Caco-2 (cell line): ENCODE measurements at regions not wholly inside any gene's neighbourhood (a gene's known extent, or its start where the extent isn't known, plus 50 kb on each side); places are given as distances from the start of the nearest gene placed in this dataset.

Experiments
- BruUV-seq: library from RNA; stranded (reverse); fragments of 400-500 nt; replicated peaks from 2 replicates; lab custom pipeline; 2021; lab: Mats Ljungman, UMichigan
- CTCF ChIA-PET: fragments of 300-600 bp; sonication (Branson Sonifier 250); formaldehyde crosslinking; loops from one replicate; lab custom pipeline; 2022; ENCODE audit warnings: antibody characterized with exemption; lab: Charles Lee
- POLR2A ChIA-PET: fragments of 300-600 bp; sonication (Branson Sonifier 250); formaldehyde crosslinking; loops from one replicate; lab custom pipeline; 2022; ENCODE audit warnings: antibody characterized with exemption; lab: Charles Lee
- DNase-seq, 2 experiments: peaks; one replicate each; pipeline versions ENCODE4 v3.0.0 to v3.0.0-alpha.2; 2020 to 2022
- H3K27me3 ChIP-seq: replicated peaks from 2 replicates; pipeline ENCODE4 v1.6.0; 2011; ENCODE audit warnings: low read length; ENCODE audit not compliant: control insufficient read depth, insufficient read depth
- H3K36me3 ChIP-seq: 2 replicates; pipeline ENCODE4 v1.5.1; 2011; ENCODE audit warnings: low read length; ENCODE audit not compliant: control insufficient read depth, insufficient read depth
- H3K4me1 ChIP-seq: fragments of 250-450 bp; sonication (Bioruptor Pico); 2 replicates; pipeline ENCODE4 v1.5.1; 2020; ENCODE audit warnings: mild to moderate bottlenecking
- H3K4me3 ChIP-seq: 2 replicates; pipeline ENCODE4 v1.5.1; 2011; ENCODE audit warnings: low read depth, mild to moderate bottlenecking, control low read depth, low read length
- H3K9me3 ChIP-seq: fragments of 250-450 bp; sonication (Bioruptor Pico); 2 replicates; pipeline ENCODE4 v1.5.1; 2020; ENCODE audit warnings: mild to moderate bottlenecking, moderate library complexity
- H3K27ac Mint-ChIP-seq: one replicate; pipeline ENCODE4 v1.8.0; 2022; ENCODE audit warnings: mixed read lengths; ENCODE audit not compliant: unreplicated experiment
- H3K27me3 Mint-ChIP-seq: one replicate; pipeline ENCODE4 v1.8.0; 2022; ENCODE audit warnings: mixed read lengths; ENCODE audit not compliant: insufficient read depth, unreplicated experiment
- H3K36me3 Mint-ChIP-seq: one replicate; pipeline ENCODE4 v1.8.0; 2022; ENCODE audit warnings: mild to moderate bottlenecking, mixed read lengths; ENCODE audit not compliant: insufficient read depth, unreplicated experiment
- H3K4me1 Mint-ChIP-seq: one replicate; pipeline ENCODE4 v1.8.0; 2022; ENCODE audit warnings: low read depth, mixed read lengths; ENCODE audit not compliant: unreplicated experiment
- H3K4me3 Mint-ChIP-seq: one replicate; pipeline ENCODE4 v1.8.0; 2022; ENCODE audit warnings: mild to moderate bottlenecking, moderate library complexity, mixed read lengths; ENCODE audit not compliant: unreplicated experiment
- H3K9me3 Mint-ChIP-seq: one replicate; pipeline ENCODE4 v1.8.0; 2022; ENCODE audit warnings: mixed read lengths; ENCODE audit not compliant: unreplicated experiment
- CTCF ChIP-seq, 2 experiments: fragments of 200-600 bp in 1 of 2; IDR thresholded peaks; 1 replicate in 1 of 2; 2 replicates in 1 of 2; pipeline versions ENCODE4 v1.5.1 to v1.8.0; 2011 to 2022; ENCODE audit warnings: antibody characterized with exemption in 1 of 2, control low read depth in 1 of 2, inconsistent platforms in 1 of 2, low read depth in 1 of 2, low read length in 1 of 2, mild to moderate bottlenecking in 1 of 2, moderate library complexity in 1 of 2; ENCODE audit not compliant: insufficient read depth in 1 of 2, severe bottlenecking in 1 of 2, unreplicated experiment in 1 of 2
- intact Hi-C: fragments of 100-400 bp; cut with micrococcal nuclease; formaldehyde crosslinking; loops from one replicate; pipeline ENCODE4 v1.10.0; 2022; ENCODE audit not compliant: unreplicated experiment

DNA sequence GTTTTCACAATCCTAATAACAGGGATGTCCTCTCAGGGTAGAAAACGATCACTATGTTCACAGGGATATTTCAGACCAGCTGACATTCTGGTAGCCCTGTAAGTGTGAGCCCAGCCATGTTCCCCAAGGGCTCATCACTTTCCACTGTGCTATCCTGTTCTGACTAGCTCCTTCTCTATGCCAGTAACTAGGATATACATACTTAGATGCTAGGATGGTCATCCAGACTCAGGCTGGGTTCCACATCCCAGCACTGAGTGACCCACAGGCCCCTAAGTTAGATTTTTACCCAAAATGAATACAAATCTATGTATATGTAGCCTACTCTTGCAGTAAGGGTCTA is 83.0 kb downstream of the CD164 start:
- no peaks in the 10 kb centered on the region for H3K27me3 ChIP-seq
- DNase-seq, result no peak
- no peaks in the 10 kb centered on the region for H3K36me3 Mint-ChIP-seq
- H3K4me1 ChIP-seq, result no peaks in the 10 kb centered on the region; the same call in 1 of the 2 replicates
- H3K9me3 Mint-ChIP-seq, result no peaks in the 10 kb centered on the region
- no peaks in the 10 kb centered on the region for H3K36me3 ChIP-seq
- CTCF ChIA-PET, result no interaction called here
- BruUV-seq, result no TSS peak
- no peak for TF ChIP-seq CTCF (IDR thresholded peaks at IDR 0.05; ENCODE audit: insufficient read depth in 1 of 2, low read depth in 1 of 2, low read length in 1 of 2, severe bottlenecking in 1 of 2, unreplicated experiment in 1 of 2)
- H3K4me1 Mint-ChIP-seq, result peaks cover 12% of the 10 kb centered on the region
- H3K27ac Mint-ChIP-seq, result no peak overlapping the region
- H3K9me3 ChIP-seq, result no peaks in the 10 kb centered on the region
- POLR2A ChIA-PET, result no interaction called here
- H3K4me3 ChIP-seq, result no peak overlapping the region
- H3K4me3 Mint-ChIP-seq, result no peak overlapping the region
- no peaks in the 10 kb centered on the region for H3K27me3 Mint-ChIP-seq
- intact Hi-C loops, result no loop called here

DNA sequence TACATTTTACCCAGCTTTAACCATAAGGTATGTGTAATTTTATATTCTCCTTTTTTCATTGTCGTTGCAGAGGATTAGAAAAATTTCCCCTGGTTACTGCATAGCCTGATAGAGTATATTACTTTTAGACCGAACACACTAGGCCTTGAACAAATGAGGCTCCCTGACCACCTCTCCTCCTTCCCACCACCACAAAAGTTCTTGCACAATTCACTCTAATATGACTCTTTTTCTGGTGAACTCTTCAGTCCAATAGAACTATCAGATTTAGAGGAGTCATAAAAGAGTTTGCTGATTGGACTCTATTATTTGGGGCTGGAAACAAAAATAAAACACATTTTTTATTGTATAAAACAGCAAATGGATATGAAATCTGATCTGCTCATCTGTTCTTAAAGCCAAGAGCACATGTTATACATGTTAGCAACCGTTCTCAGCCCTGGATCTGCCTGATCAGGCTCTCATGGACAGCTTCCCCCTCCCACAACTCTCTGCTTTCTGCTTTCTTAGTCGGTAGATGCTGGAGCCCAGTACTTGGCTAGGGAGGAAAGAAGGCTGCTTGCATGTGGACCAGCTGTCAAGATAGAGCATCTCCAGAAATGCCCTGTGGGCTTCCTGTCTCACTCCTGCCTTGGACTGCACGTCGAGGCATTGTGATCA is 83.5 kb downstream of the CD164 start:
- no peak for TF ChIP-seq CTCF (IDR thresholded peaks at IDR 0.05; ENCODE audit: insufficient read depth in 1 of 2, low read depth in 1 of 2, low read length in 1 of 2, severe bottlenecking in 1 of 2, unreplicated experiment in 1 of 2)
- POLR2A ChIA-PET, result no interaction called here
- H3K4me1 ChIP-seq, result no peaks in the 10 kb centered on the region

DNA sequence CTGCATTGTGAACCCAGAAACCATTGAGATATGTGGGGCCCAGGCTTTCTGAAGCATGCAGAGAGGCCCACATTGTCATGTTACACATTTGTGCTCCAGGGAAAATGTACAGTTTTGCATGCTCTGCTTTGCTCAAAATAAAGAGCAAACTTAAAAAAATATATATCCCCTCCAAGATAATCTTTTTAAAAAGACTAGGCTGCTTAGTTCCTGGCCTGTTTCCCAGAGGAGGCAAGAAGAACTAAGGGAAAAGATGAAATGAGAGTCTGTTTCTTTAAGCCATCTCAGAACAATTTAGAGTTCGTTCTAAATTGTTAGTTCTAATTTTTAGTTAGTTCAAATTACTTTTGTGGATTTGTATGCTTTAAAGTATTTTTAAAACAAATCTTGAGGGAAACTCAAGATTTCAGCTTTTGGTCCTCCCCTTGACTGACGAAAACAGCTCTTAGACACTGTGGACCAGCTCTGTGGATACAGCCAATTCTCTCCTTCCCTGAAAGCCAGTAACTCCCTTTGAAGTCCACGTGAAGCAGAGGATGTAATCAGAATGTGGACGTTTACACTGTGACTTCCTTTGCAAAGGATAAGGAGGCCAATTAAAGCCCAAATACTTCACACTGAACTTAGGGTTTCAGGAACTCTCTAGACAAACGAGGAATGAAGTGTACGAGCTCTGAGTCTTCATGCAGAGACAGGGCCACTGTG is 84.7 kb downstream of the CD164 start:
- Mint-ChIP-seq H3K36me3 (no peaks in the 10 kb centered on the region), H3K4me1 (peaks cover 10% of the 10 kb centered on the region), H3K4me3 (no peak overlapping the region), H3K9me3 (no peaks in the 10 kb centered on the region), H3K27ac (no peak overlapping the region), H3K27me3 (no peaks in the 10 kb centered on the region)
- H3K9me3 ChIP-seq, result no peaks in the 10 kb centered on the region
- no peaks in the 10 kb centered on the region for H3K27me3 ChIP-seq
- H3K36me3 ChIP-seq, result no peaks in the 10 kb centered on the region
- ChIA-PET POLR2A (interaction anchor here (0.8 kb wide), 1 partner anchor 85 kb away, joined by 3 read pairs; no protein-coding TSS in a partner anchor), CTCF (no interaction called here)
- DNase-seq, result no peak
- no peak overlapping the region for H3K4me3 ChIP-seq
- no peak for TF ChIP-seq CTCF (IDR thresholded peaks at IDR 0.05; ENCODE audit: insufficient read depth in 1 of 2, low read depth in 1 of 2, low read length in 1 of 2, severe bottlenecking in 1 of 2, unreplicated experiment in 1 of 2)
- no peaks in the 10 kb centered on the region for H3K4me1 ChIP-seq
- intact Hi-C loops, result no loop called here
- no TSS peak for BruUV-seq

More for the DNA sequence above, 83.5 kb downstream of the CD164 start:
- no TSS peak for BruUV-seq
- no peaks in the 10 kb centered on the region for H3K27me3 Mint-ChIP-seq
- H3K36me3 Mint-ChIP-seq, result no peaks in the 10 kb centered on the region
- CTCF ChIA-PET, result no interaction called here
- intact Hi-C loops, result no loop called here
- H3K4me3 Mint-ChIP-seq, result no peak overlapping the region
- H3K27me3 ChIP-seq, result no peaks in the 10 kb centered on the region
- H3K4me1 Mint-ChIP-seq, result peaks cover 10% of the 10 kb centered on the region
- H3K9me3 ChIP-seq, result no peaks in the 10 kb centered on the region
- H3K4me3 ChIP-seq, result no peak overlapping the region
- no peak overlapping the region for H3K27ac Mint-ChIP-seq
- H3K9me3 Mint-ChIP-seq, result no peaks in the 10 kb centered on the region
- H3K36me3 ChIP-seq, result no peaks in the 10 kb centered on the region
- DNase-seq, result no peak
